ENCODE measurements at regions not wholly inside any gene's neighbourhood (a gene's known extent, or its start where the extent isn't known, plus 50 kb on each side); places are given as distances from the start of the nearest gene placed in this dataset.

- POLR2A ChIA-PET = no interaction called here
- no peak overlapping the region for H3K27ac Mint-ChIP-seq
- no peak for ATAC-seq
Measured at GRCh38 chr5:68463606-68464005, 248.1 kb downstream of the PIK3R1 start.

GRCh38 chr5:68464424-68464823 lies 248.9 kb downstream of the PIK3R1 start:
- H3K9me3 Mint-ChIP-seq = no peaks in the 10 kb centered on the region
- ChIA-PET POLR2A (no interaction called here), CTCF (no interaction called here)
- no peak overlapping the region for H3K4me3 Mint-ChIP-seq
- intact Hi-C loops (cut with micrococcal nuclease) = loop anchor here (5.0 to 10.0 kb wide), 3 partner anchors 78 to 1220 kb away; no protein-coding TSS in a partner anchor
- H3K4me1 Mint-ChIP-seq = peaks cover 0 to 4% (median 0%) of the 10 kb centered on the region in 7 donors
- H3K27ac ChIP-seq (ENCODE audit: low read depth, low read length) = no peak overlapping the region
- DNase-seq = peak in 1 of 9 donors; percentile 56
- H3K9me3 ChIP-seq (ENCODE audit: control insufficient read depth in 2 of 3, low read length in 3 of 3) = no peaks in the 10 kb centered on the region
- H3K36me3 Mint-ChIP-seq = no peaks in the 10 kb centered on the region
- H3K27ac Mint-ChIP-seq = no peak overlapping the region
- H3K4me3 ChIP-seq (ENCODE audit: low read length) = no peak overlapping the region
- peak; percentile 60 for ATAC-seq
- no peaks in the 10 kb centered on the region for H3K36me3 ChIP-seq (ENCODE audit: control insufficient read depth in 2 of 3, insufficient read depth in 3 of 3, low read length in 3 of 3)
- peaks cover 0 to 4% (median 0%) of the 10 kb centered on the region in 5 donors for H3K27me3 Mint-ChIP-seq
- peaks cover 0 to 14% of the 10 kb centered on the region in 2 donors for H3K4me1 ChIP-seq (ENCODE audit: control insufficient read depth in 2 of 2, insufficient read depth in 2 of 2, low read length in 2 of 2)
- H3K27me3 ChIP-seq (ENCODE audit: control insufficient read depth in 2 of 2, insufficient read depth in 2 of 2, low read length in 2 of 2) = no peaks in the 10 kb centered on the region

More at GRCh38 chr5:68463606-68464005, 248.1 kb downstream of the PIK3R1 start:
- no peaks in the 10 kb centered on the region for H3K27me3 Mint-ChIP-seq
- Histone ChIP-seq H3K27ac (ENCODE audit: low read depth, low read length) (no peak overlapping the region), H3K4me1 (ENCODE audit: control insufficient read depth in 2 of 2, insufficient read depth in 2 of 2, low read length in 2 of 2) (peaks cover 0 to 14% of the 10 kb centered on the region in 2 donors), H3K4me3 (ENCODE audit: low read length) (no peak overlapping the region), H3K36me3 (ENCODE audit: control insufficient read depth in 2 of 3, insufficient read depth in 3 of 3, low read length in 3 of 3) (no peaks in the 10 kb centered on the region), H3K9me3 (ENCODE audit: control insufficient read depth in 2 of 3, low read length in 3 of 3) (no peaks in the 10 kb centered on the region), H3K27me3 (ENCODE audit: control insufficient read depth in 2 of 2, insufficient read depth in 2 of 2, low read length in 2 of 2) (no peaks in the 10 kb centered on the region)
- no peaks in the 10 kb centered on the region for H3K9me3 Mint-ChIP-seq
- no peaks in the 10 kb centered on the region for H3K36me3 Mint-ChIP-seq
- CTCF ChIA-PET = interaction anchor here (0.6 to 5.2 kb wide), 3 partner anchors 177 to 1139 kb away, joined by 3 to 31 read pairs (median 5); no protein-coding TSS in a partner anchor
- H3K4me1 Mint-ChIP-seq = peaks cover 1 to 11% (median 3%) of the 10 kb centered on the region in 7 donors
- intact Hi-C loops (cut with micrococcal nuclease) = loop anchor here (5.0 to 10.0 kb wide), 3 partner anchors 79 to 1219 kb away; no protein-coding TSS in a partner anchor
- H3K4me3 Mint-ChIP-seq = no peak overlapping the region
- DNase-seq = no peak

GRCh38 chr5:68465133-68465532 lies 249.6 kb downstream of the PIK3R1 start:
- H3K27ac Mint-ChIP-seq = no peak overlapping the region
- POLR2A ChIA-PET = interaction anchor here (0.8 kb wide), 1 partner anchor 20 kb away, joined by 3 read pairs; no protein-coding TSS in a partner anchor
- Histone ChIP-seq H3K36me3 (ENCODE audit: control insufficient read depth in 2 of 3, insufficient read depth in 3 of 3, low read length in 3 of 3) (no peaks in the 10 kb centered on the region), H3K27ac (ENCODE audit: low read depth, low read length) (no peak overlapping the region), H3K27me3 (ENCODE audit: control insufficient read depth in 2 of 2, insufficient read depth in 2 of 2, low read length in 2 of 2) (no peaks in the 10 kb centered on the region), H3K9me3 (ENCODE audit: control insufficient read depth in 2 of 3, low read length in 3 of 3) (no peaks in the 10 kb centered on the region), H3K4me1 (ENCODE audit: control insufficient read depth in 2 of 2, insufficient read depth in 2 of 2, low read length in 2 of 2) (peaks cover 0 to 14% of the 10 kb centered on the region in 2 donors), H3K4me3 (ENCODE audit: low read length) (no peak overlapping the region)
- peaks cover 0 to 1% (median 0%) of the 10 kb centered on the region in 7 donors for H3K4me1 Mint-ChIP-seq
- CTCF ChIA-PET = no interaction called here
- ATAC-seq (no peak), DNase-seq (peak in 1 of 9 donors; percentile 54)
- intact Hi-C loops (cut with micrococcal nuclease) = loop anchor here in 1 of 2 donors (10.0 kb wide), 1 partner anchor 1220 kb away; no protein-coding TSS in a partner anchor
- H3K27me3 Mint-ChIP-seq = peaks cover 0 to 7% (median 0%) of the 10 kb centered on the region in 5 donors
- H3K9me3 Mint-ChIP-seq = no peaks in the 10 kb centered on the region
- H3K36me3 Mint-ChIP-seq = no peaks in the 10 kb centered on the region
- no peak overlapping the region for H3K4me3 Mint-ChIP-seq

- Histone ChIP-seq H3K4me1 (ENCODE audit: control insufficient read depth in 2 of 2, insufficient read depth in 2 of 2, low read length in 2 of 2) (peaks cover 0 to 14% of the 10 kb centered on the region in 2 donors), H3K36me3 (ENCODE audit: control insufficient read depth in 2 of 3, insufficient read depth in 3 of 3, low read length in 3 of 3) (no peaks in the 10 kb centered on the region), H3K27me3 (ENCODE audit: control insufficient read depth in 2 of 2, insufficient read depth in 2 of 2, low read length in 2 of 2) (no peaks in the 10 kb centered on the region), H3K27ac (ENCODE audit: low read depth, low read length) (no peak overlapping the region), H3K4me3 (ENCODE audit: low read length) (no peak overlapping the region), H3K9me3 (ENCODE audit: control insufficient read depth in 2 of 3, low read length in 3 of 3) (no peaks in the 10 kb centered on the region)
- ATAC-seq (no peak), DNase-seq (no peak)
- ChIA-PET CTCF (no interaction called here), POLR2A (no interaction called here)
- Mint-ChIP-seq H3K27me3 (peaks cover 0 to 14% (median 0%) of the 10 kb centered on the region in 5 donors), H3K36me3 (no peaks in the 10 kb centered on the region), H3K9me3 (no peaks in the 10 kb centered on the region), H3K4me3 (no peak overlapping the region), H3K4me1 (no peaks in the 10 kb centered on the region), H3K27ac (no peak overlapping the region)
- intact Hi-C loops (cut with micrococcal nuclease) = loop anchor here in 1 of 2 donors (10.0 kb wide), 1 partner anchor 1221 kb away; no protein-coding TSS in a partner anchor
Measured at GRCh38 chr5:68465934-68466551, 250.5 kb downstream of the PIK3R1 start.

GRCh38 chr5:68467208-68467607 lies 251.7 kb downstream of the PIK3R1 start:
- Mint-ChIP-seq H3K4me3 (no peak overlapping the region), H3K27ac (no peak overlapping the region), H3K27me3 (peaks cover 0 to 17% (median 0%) of the 10 kb centered on the region in 5 donors), H3K4me1 (no peaks in the 10 kb centered on the region), H3K9me3 (no peaks in the 10 kb centered on the region), H3K36me3 (no peaks in the 10 kb centered on the region)
- Histone ChIP-seq H3K27ac (ENCODE audit: low read depth, low read length) (no peak overlapping the region), H3K9me3 (ENCODE audit: control insufficient read depth in 2 of 3, low read length in 3 of 3) (no peaks in the 10 kb centered on the region), H3K4me3 (ENCODE audit: low read length) (no peak overlapping the region), H3K36me3 (ENCODE audit: control insufficient read depth in 2 of 3, insufficient read depth in 3 of 3, low read length in 3 of 3) (no peaks in the 10 kb centered on the region), H3K27me3 (ENCODE audit: control insufficient read depth in 2 of 2, insufficient read depth in 2 of 2, low read length in 2 of 2) (no peaks in the 10 kb centered on the region), H3K4me1 (ENCODE audit: control insufficient read depth in 2 of 2, insufficient read depth in 2 of 2, low read length in 2 of 2) (peaks cover 0 to 14% of the 10 kb centered on the region in 2 donors)
- intact Hi-C loops (cut with micrococcal nuclease) = loop anchor here in 1 of 2 donors (10.0 kb wide), 1 partner anchor 1222 kb away; no protein-coding TSS in a partner anchor
- ATAC-seq (no peak), DNase-seq (no peak)
- ChIA-PET POLR2A (no interaction called here), CTCF (no interaction called here)

GRCh38 chr5:68467794-68468193 lies 252.2 kb downstream of the PIK3R1 start:
- intact Hi-C loops (cut with micrococcal nuclease) = loop anchor here in 1 of 2 donors (10.0 kb wide), 1 partner anchor 1223 kb away; no protein-coding TSS in a partner anchor
- no peak overlapping the region for H3K4me3 ChIP-seq (ENCODE audit: low read length)
- Mint-ChIP-seq H3K27me3 (peaks cover 0 to 18% (median 0%) of the 10 kb centered on the region in 5 donors), H3K4me3 (no peak overlapping the region), H3K36me3 (no peaks in the 10 kb centered on the region), H3K27ac (no peak overlapping the region), H3K4me1 (no peaks in the 10 kb centered on the region), H3K9me3 (no peaks in the 10 kb centered on the region)
- no peaks in the 10 kb centered on the region for H3K9me3 ChIP-seq (ENCODE audit: control insufficient read depth in 2 of 3, low read length in 3 of 3)
- DNase-seq = no peak
- POLR2A ChIA-PET = no interaction called here
- CTCF ChIA-PET = no interaction called here
- peaks cover 0 to 3% of the 10 kb centered on the region in 2 donors for H3K27me3 ChIP-seq (ENCODE audit: control insufficient read depth in 2 of 2, insufficient read depth in 2 of 2, low read length in 2 of 2)
- no peak for ATAC-seq
- H3K36me3 ChIP-seq (ENCODE audit: control insufficient read depth in 2 of 3, insufficient read depth in 3 of 3, low read length in 3 of 3) = no peaks in the 10 kb centered on the region
- no peak overlapping the region for H3K27ac ChIP-seq (ENCODE audit: low read depth, low read length)
- peaks cover 0 to 14% of the 10 kb centered on the region in 2 donors for H3K4me1 ChIP-seq (ENCODE audit: control insufficient read depth in 2 of 2, insufficient read depth in 2 of 2, low read length in 2 of 2)

All from naive thymus-derived CD4-positive, alpha-beta T cell (primary cell).